ENCODE measurements at regions not wholly inside any gene's neighbourhood (a gene's known extent, or its start where the extent isn't known, plus 50 kb on each side); places are given as distances from the start of the nearest gene placed in this dataset.

GRCh38 chr2:220433131-220433530 lies 805.7 kb downstream of the SLC4A3 start:
- TF ChIP-seq CTCF (IDR thresholded peaks at IDR 0.05) (no peak), POLR2A (IDR thresholded peaks at IDR 0.05) (no peak), POLR2AphosphoS5 (IDR thresholded peaks at IDR 0.05; ENCODE audit: insufficient read depth in 1 of 2, low read depth in 1 of 2) (no peak)
